A549 (cell line): ENCODE measurements at regions not wholly inside any gene's neighbourhood (a gene's known extent, or its start where the extent isn't known, plus 50 kb on each side); places are given as distances from the start of the nearest gene placed in this dataset.

ENCODE experiments used
- CEBPB ChIP-seq, 2 experiments: fragments of >200 bp in 1 of 2; sonication (Bioruptor Twin) in 1 of 2; formaldehyde crosslinking in 1 of 2; IDR thresholded peaks; 2 replicates each; pipeline ENCODE4 v1.6.1; 2012 to 2016
- HDAC2 ChIP-seq: fragments of 200-600 bp; sonication (generic); IDR thresholded peaks from 2 replicates; pipeline ENCODE4 v1.6.1; 2016
- PHF8 ChIP-seq: fragments of 200-600 bp; sonication (generic); IDR thresholded peaks from 2 replicates; pipeline ENCODE4 v1.6.1; 2016; ENCODE audit warnings: low read depth, mild to moderate bottlenecking, antibody characterized with exemption, moderate library complexity, borderline replicate concordance
- ZFP36 ChIP-seq: fragments of 450-650 bp; IDR thresholded peaks from 2 replicates; pipeline ENCODE4 v1.6.1; 2014; ENCODE audit warnings: borderline replicate concordance; ENCODE audit not compliant: partially characterized antibody
- TF ChIP-seq, protein P1 (sequence below): fragments of >200 bp; sonication (Bioruptor Twin); formaldehyde crosslinking; IDR thresholded peaks from 3 replicates; pipeline ENCODE4 v1.6.1; 2016

GRCh38 chr21:16115461-16115860 lies 385.7 kb downstream of the USP25 start:
- no peak for TF ChIP-seq CEBPB (IDR thresholded peaks at IDR 0.05)
- TF ChIP-seq PHF8 = no peak
- no peak for TF ChIP-seq ZFP36
- no peak for TF ChIP-seq HDAC2
- TF ChIP-seq, protein P1, sequence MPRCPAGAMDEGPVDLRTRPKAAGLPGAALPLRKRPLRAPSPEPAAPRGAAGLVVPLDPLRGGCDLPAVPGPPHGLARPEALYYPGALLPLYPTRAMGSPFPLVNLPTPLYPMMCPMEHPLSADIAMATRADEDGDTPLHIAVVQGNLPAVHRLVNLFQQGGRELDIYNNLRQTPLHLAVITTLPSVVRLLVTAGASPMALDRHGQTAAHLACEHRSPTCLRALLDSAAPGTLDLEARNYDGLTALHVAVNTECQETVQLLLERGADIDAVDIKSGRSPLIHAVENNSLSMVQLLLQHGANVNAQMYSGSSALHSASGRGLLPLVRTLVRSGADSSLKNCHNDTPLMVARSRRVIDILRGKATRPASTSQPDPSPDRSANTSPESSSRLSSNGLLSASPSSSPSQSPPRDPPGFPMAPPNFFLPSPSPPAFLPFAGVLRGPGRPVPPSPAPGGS = no peak
